Mesendoderm (in vitro differentiated cells): ENCODE measurements at regions not wholly inside any gene's neighbourhood (a gene's known extent, or its start where the extent isn't known, plus 50 kb on each side); places are given as distances from the start of the nearest gene placed in this dataset.
A peak's percentile ranks its signal among the peaks of the same experiment; 100 is the strongest.

Experiments
- DNase-seq: peaks from one replicate; pipeline ENCODE4 v3.0.0; 2013
- H2AK5ac ChIP-seq: 2 replicates; pipeline ENCODE4 v1.6.1; 2013; ENCODE audit warnings: low read length, inconsistent platforms
- H2BK120ac ChIP-seq: 2 replicates; pipeline ENCODE4 v1.6.1; 2013; ENCODE audit warnings: low read depth, mild to moderate bottlenecking, low read length, moderate library complexity, mixed read lengths
- H2BK15ac ChIP-seq: replicated peaks from 2 replicates; pipeline ENCODE4 v1.6.1; 2013; ENCODE audit warnings: low read depth, mild to moderate bottlenecking, moderate library complexity
- H2BK5ac ChIP-seq: 2 replicates; pipeline ENCODE4 v1.6.1; 2013; ENCODE audit warnings: low read length, inconsistent platforms
- H3K18ac ChIP-seq: 2 replicates; pipeline ENCODE4 v1.6.1; 2013; ENCODE audit warnings: mild to moderate bottlenecking, low read length, mixed read lengths
- H3K23ac ChIP-seq: one replicate; pipeline ENCODE4 v1.6.1; 2013; ENCODE audit warnings: low read length
- H3K27ac ChIP-seq: 2 replicates; pipeline ENCODE4 v1.5.1; 2013; ENCODE audit warnings: low read depth, mild to moderate bottlenecking, inconsistent platforms, low read length, moderate library complexity
- H3K27me3 ChIP-seq: 2 replicates; pipeline ENCODE4 v1.6.1; 2013; ENCODE audit warnings: low read length, control low read depth, mild to moderate bottlenecking, inconsistent platforms; ENCODE audit not compliant: insufficient read depth, poor library complexity
- H3K36me3 ChIP-seq: 2 replicates; pipeline ENCODE4 v1.6.1; 2013; ENCODE audit warnings: low read length, inconsistent platforms; ENCODE audit not compliant: control insufficient read depth, insufficient read depth
- H3K4ac ChIP-seq: one replicate; pipeline ENCODE4 v1.6.1; 2013; ENCODE audit warnings: low read depth, mild to moderate bottlenecking, low read length, moderate library complexity
- H3K4me1 ChIP-seq: 2 replicates; pipeline ENCODE4 v1.6.1; 2013; ENCODE audit warnings: low read depth, low read length, inconsistent platforms; ENCODE audit not compliant: control insufficient read depth
- H3K4me2 ChIP-seq: 2 replicates; pipeline ENCODE4 v1.6.1; 2013; ENCODE audit warnings: low read length
- H3K4me3 ChIP-seq: 2 replicates; pipeline ENCODE4 v1.5.1; 2013; ENCODE audit warnings: mild to moderate bottlenecking, low read length
- H3K56ac ChIP-seq: one replicate; pipeline ENCODE4 v1.6.1; 2013; ENCODE audit warnings: low read length
- H3K79me1 ChIP-seq: 2 replicates; pipeline ENCODE4 v1.6.1; 2013; ENCODE audit warnings: low read length, inconsistent platforms
- H3K79me2 ChIP-seq: 2 replicates; pipeline ENCODE4 v1.6.1; 2013; ENCODE audit warnings: mild to moderate bottlenecking, low read length; ENCODE audit not compliant: control insufficient read depth, insufficient read depth
- H3K9ac ChIP-seq: 2 replicates; pipeline ENCODE4 v1.6.1; 2013; ENCODE audit warnings: low read length, inconsistent platforms
- H4K5ac ChIP-seq: one replicate; pipeline ENCODE4 v1.6.1; 2013; ENCODE audit warnings: low read length
- H4K8ac ChIP-seq: one replicate; pipeline ENCODE4 v1.6.1; 2013; ENCODE audit warnings: low read depth, mild to moderate bottlenecking, control low read depth, low read length, moderate library complexity
- WGBS: extraction: QIAGEN DNeasy Blood & Tissue Kit; methylation state at CpG from one replicate; pipeline ENCODE4 v1.1.7; 2013; ENCODE audit warnings: low lambda C conversion rate, missing lambda C conversion rate; ENCODE audit not compliant: insufficient coverage; ENCODE audit errors: extremely low coverage; 5-methylcytosine and 5-hydroxymethylcytosine counted together

DNA sequence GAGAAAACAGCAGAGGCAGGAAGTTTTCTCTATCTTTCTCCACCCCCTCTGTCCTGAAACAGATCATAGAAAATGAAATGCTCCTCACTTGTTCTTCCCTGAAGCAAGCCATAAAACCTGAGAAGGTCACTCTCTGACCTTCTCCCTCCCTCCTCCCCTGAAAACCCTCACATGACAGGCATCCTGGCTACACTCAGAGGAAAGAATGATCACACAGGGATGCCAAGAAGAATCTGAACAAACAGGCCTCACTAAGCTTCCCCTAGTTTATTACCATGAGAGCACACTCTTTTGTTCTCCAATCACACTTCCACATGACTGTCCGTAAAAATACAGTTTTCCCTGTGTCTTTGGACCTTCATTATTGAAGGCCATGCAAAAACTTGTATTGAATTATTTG lies 300.1 kb downstream of the BUD13 start:
- Histone ChIP-seq H4K5ac (no peak overlapping the region), H3K27ac (no peak overlapping the region), H3K23ac (no peak overlapping the region), H3K9ac (no peak overlapping the region), H3K56ac (no peak overlapping the region), H3K79me2 (no peaks in the 10 kb centered on the region), H3K4me1 (peaks cover 6% of the 10 kb centered on the region), H3K18ac (no peak overlapping the region), H4K8ac (no peak overlapping the region), H3K4ac (no peak overlapping the region), H3K36me3 (no peaks in the 10 kb centered on the region), H3K4me2 (no peak overlapping the region), H2BK5ac (no peak overlapping the region), H2AK5ac (no peak overlapping the region), H2BK120ac (no peak overlapping the region), H3K79me1 (no peaks in the 10 kb centered on the region), H2BK15ac (no peak overlapping the region), H3K27me3 (no peaks in the 10 kb centered on the region), H3K4me3 (no peak overlapping the region)
- no peak for DNase-seq
- WGBS, result no CpG with 5 or more reads among the region's 1 CpG

DNA sequence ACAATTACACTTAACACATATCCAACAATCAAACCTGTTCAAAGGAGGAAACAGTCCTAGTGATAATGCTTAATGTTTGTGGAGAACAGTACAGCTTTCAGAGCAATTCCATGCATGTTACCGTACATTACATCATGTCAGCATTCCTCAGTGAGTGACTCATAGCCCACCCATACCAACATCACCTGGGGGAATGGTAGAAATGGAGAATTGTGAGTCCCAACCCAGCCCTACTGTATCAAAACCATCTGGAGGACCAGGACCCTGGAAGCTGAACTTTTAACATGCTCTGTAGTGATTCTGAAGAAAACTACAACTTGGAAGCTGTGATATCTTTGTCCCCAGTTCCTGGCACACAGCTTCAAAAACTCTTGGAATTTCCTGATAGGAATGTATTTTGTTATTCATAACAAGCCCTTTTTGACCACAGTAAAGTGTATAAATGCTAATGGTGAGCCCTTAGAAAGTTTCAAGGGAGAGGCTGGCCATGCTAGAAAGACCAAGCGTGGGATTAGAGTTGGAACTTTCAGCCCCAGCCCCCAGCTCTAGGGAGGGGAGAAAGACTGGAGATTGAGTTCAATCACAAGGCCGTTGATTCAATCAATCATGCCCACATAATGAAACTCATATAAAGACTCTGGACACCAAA lies 301.1 kb downstream of the BUD13 start:
- Histone ChIP-seq H3K18ac (no peak overlapping the region), H3K36me3 (no peaks in the 10 kb centered on the region), H3K4me1 (peaks cover 6% of the 10 kb centered on the region), H3K27me3 (no peaks in the 10 kb centered on the region), H3K79me1 (no peaks in the 10 kb centered on the region), H2AK5ac (no peak overlapping the region), H3K23ac (no peak overlapping the region), H2BK15ac (no peak overlapping the region), H4K8ac (no peak overlapping the region), H4K5ac (no peak overlapping the region), H2BK5ac (no peak overlapping the region), H3K4me3 (no peak overlapping the region), H3K4me2 (no peak overlapping the region), H2BK120ac (no peak overlapping the region), H3K9ac (no peak overlapping the region), H3K4ac (no peak overlapping the region), H3K79me2 (no peaks in the 10 kb centered on the region), H3K27ac (no peak overlapping the region), H3K56ac (no peak overlapping the region)
- WGBS, result no CpG with 5 or more reads among the region's 3 CpGs
- DNase-seq, result peak; percentile 75

GRCh38 chr11:116468699-116469098 lies 304.1 kb downstream of the BUD13 start:
- WGBS, result no CpG with 5 or more reads among the region's 2 CpGs

DNA sequence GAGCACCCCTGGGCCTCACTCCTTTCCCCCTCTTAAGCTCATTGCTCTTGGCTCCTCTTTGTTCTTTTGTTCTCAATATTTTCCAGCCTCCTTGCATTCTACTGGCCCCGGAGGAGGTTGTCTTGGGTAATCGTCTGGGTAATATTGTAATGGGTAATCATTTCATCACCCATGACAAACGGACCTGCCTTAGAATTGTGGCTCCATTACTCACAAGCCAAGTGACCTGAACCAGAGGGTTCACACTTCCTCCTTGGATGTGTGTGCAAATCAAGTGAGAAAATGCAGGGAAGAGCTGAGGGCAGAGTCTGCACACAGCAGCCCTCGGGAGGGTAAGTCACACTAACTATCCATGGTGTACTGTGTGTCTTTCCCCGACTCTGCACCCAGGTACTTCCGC lies 305.0 kb downstream of the BUD13 start:
- no peak for DNase-seq
- no peak overlapping the region for H2BK120ac ChIP-seq
- H2BK15ac ChIP-seq, result no peak overlapping the region
- H3K79me2 ChIP-seq, result no peaks in the 10 kb centered on the region
- no peaks in the 10 kb centered on the region for H3K79me1 ChIP-seq
- H3K4me2 ChIP-seq, result no peak overlapping the region
- no peak overlapping the region for H4K5ac ChIP-seq
- H3K4me1 ChIP-seq, result no peaks in the 10 kb centered on the region
- no peak overlapping the region for H3K4ac ChIP-seq
- no peak overlapping the region for H3K18ac ChIP-seq
- H2AK5ac ChIP-seq, result no peak overlapping the region
- no peaks in the 10 kb centered on the region for H3K36me3 ChIP-seq
- H3K23ac ChIP-seq, result no peak overlapping the region
- H3K27ac ChIP-seq, result no peak overlapping the region
- no peak overlapping the region for H3K56ac ChIP-seq
- no peaks in the 10 kb centered on the region for H3K27me3 ChIP-seq
- no CpG with 5 or more reads among the region's 6 CpGs for WGBS
- no peak overlapping the region for H4K8ac ChIP-seq
- no peak overlapping the region for H2BK5ac ChIP-seq
- no peak overlapping the region for H3K9ac ChIP-seq
- H3K4me3 ChIP-seq, result no peak overlapping the region

More at GRCh38 chr11:116468699-116469098, 304.1 kb downstream of the BUD13 start:
- Histone ChIP-seq H2BK5ac (no peak overlapping the region), H3K27me3 (no peaks in the 10 kb centered on the region), H2AK5ac (no peak overlapping the region), H3K18ac (no peak overlapping the region), H4K8ac (no peak overlapping the region), H3K4me1 (peaks cover 4% of the 10 kb centered on the region), H3K9ac (no peak overlapping the region), H3K56ac (no peak overlapping the region), H4K5ac (no peak overlapping the region), H2BK120ac (no peak overlapping the region), H3K79me2 (no peaks in the 10 kb centered on the region), H3K79me1 (no peaks in the 10 kb centered on the region), H3K4me2 (no peak overlapping the region), H3K4ac (no peak overlapping the region), H3K4me3 (no peak overlapping the region), H3K23ac (no peak overlapping the region), H3K36me3 (no peaks in the 10 kb centered on the region), H3K27ac (no peak overlapping the region), H2BK15ac (no peak overlapping the region)
- DNase-seq, result no peak

DNA sequence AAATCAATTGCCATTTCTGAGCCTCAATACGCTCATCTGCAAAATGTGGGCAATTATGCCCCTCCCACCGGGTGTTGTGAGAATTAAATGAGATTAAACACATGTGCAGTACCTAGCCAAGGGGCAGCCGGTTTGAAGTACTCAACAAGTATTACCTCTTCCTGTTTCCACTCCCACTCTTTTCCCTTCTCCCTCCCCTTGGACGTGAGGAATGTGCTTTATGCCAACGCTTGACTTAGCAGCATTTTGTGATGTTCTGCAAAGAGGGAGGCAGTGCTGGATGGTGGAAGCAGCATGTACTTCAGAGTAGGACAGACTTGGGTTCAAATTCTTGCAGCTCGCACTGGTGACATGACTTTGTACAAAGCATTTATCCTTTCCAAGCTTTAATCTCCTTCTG lies 306.0 kb downstream of the BUD13 start:
- Histone ChIP-seq H4K5ac (no peak overlapping the region), H4K8ac (no peak overlapping the region), H3K4me2 (no peak overlapping the region), H2BK5ac (no peak overlapping the region), H3K4me3 (no peak overlapping the region), H3K4ac (no peak overlapping the region), H3K79me1 (no peaks in the 10 kb centered on the region), H3K36me3 (no peaks in the 10 kb centered on the region), H2AK5ac (no peak overlapping the region), H3K56ac (no peak overlapping the region), H3K79me2 (no peaks in the 10 kb centered on the region), H3K27ac (no peak overlapping the region), H3K9ac (no peak overlapping the region), H2BK15ac (no peak overlapping the region), H3K18ac (no peak overlapping the region), H3K23ac (no peak overlapping the region), H3K4me1 (no peaks in the 10 kb centered on the region), H2BK120ac (no peak overlapping the region), H3K27me3 (no peaks in the 10 kb centered on the region)
- no peak for DNase-seq
- WGBS, result no CpG with 5 or more reads among the region's 6 CpGs

DNA sequence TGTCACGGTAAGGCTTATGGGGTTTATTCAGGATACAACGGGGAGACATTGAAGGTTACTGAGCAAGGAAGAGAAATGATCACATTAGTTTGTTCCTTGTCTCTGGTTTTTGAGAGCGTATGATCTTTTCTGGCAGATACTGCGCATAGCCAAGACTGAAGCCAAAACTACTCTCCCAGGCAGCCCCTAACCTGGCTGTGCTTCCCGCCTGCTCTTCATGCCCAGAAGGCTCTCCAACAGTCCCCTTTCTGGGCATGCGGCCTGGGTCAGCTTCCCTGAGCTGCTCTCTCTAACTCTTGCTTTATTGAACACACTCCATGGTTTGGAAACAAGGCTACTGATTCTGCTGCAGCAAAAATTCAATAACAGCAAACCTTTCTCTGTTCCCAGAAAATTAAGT lies 306.6 kb downstream of the BUD13 start:
- no peak overlapping the region for H3K4ac ChIP-seq
- H3K23ac ChIP-seq, result no peak overlapping the region
- no peak overlapping the region for H3K4me3 ChIP-seq
- no peaks in the 10 kb centered on the region for H3K79me1 ChIP-seq
- no peak overlapping the region for H2BK15ac ChIP-seq
- H3K27me3 ChIP-seq, result no peaks in the 10 kb centered on the region
- no CpG with 5 or more reads among the region's 6 CpGs for WGBS
- H3K79me2 ChIP-seq, result no peaks in the 10 kb centered on the region
- H2AK5ac ChIP-seq, result no peak overlapping the region
- H4K5ac ChIP-seq, result no peak overlapping the region
- no peak overlapping the region for H2BK120ac ChIP-seq
- no peaks in the 10 kb centered on the region for H3K4me1 ChIP-seq
- H3K36me3 ChIP-seq, result no peaks in the 10 kb centered on the region
- H3K27ac ChIP-seq, result no peak overlapping the region
- no peak overlapping the region for H4K8ac ChIP-seq
- no peak for DNase-seq
- H3K18ac ChIP-seq, result no peak overlapping the region
- no peak overlapping the region for H2BK5ac ChIP-seq
- H3K9ac ChIP-seq, result no peak overlapping the region
- H3K4me2 ChIP-seq, result no peak overlapping the region
- no peak overlapping the region for H3K56ac ChIP-seq
